Body of pancreas (tissue), 4 donors: ENCODE measurements at regions not wholly inside any gene's neighbourhood (a gene's known extent, or its start where the extent isn't known, plus 50 kb on each side); places are given as distances from the start of the nearest gene placed in this dataset.

Experiments
- POLR2A ChIP-seq, 3 donors: fragments of 450-650 bp; IDR thresholded peaks; one replicate each; pipeline ENCODE4 v1.6.1; 2016; ENCODE audit warnings: antibody characterized with exemption in 3 of 3, mild to moderate bottlenecking in 2 of 3
- TF ChIP-seq, protein P1 (sequence below), 7 experiments: fragments of 450-650 bp in 4 of 7; fragments of 200-600 bp in 3 of 7; sonication (generic) in 3 of 7; IDR thresholded peaks; one replicate each; pipeline ENCODE4 v1.5.1; 2016 to 2019; ENCODE audit warnings: antibody characterized with exemption in 7 of 7

DNA sequence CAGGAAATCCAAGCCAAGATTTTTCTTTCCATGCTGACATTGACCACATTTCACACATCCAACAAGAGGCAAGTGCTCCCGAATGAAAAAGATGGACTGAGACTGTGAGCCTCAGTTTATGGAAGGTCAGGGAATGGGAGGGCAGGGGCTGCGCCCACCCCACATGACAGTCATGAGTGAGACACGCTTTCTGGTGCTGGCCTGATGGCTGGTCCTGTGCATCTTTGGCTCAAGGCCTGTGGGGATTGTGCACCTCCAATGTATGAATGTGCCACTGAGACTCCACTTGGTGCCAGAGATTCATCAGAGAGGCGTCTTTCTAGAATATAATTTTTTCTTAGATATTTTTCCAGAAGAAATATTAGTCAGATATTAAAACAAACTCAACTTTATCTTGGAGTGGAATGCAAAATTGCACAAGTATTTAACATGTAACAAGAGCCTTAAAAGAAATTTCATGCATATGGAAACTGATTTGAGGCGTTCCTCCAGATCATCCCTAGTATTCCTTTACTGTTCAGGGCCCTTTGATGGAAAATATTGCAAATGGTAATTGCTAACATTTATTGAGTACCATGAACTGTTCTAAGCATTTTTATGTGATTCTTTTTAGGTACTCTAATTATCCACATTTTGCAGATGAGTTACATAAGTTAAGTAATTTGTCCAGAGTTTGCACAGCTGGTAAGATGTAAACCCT, 87.3 kb upstream of the GPR45 start:
- TF ChIP-seq, protein P1, sequence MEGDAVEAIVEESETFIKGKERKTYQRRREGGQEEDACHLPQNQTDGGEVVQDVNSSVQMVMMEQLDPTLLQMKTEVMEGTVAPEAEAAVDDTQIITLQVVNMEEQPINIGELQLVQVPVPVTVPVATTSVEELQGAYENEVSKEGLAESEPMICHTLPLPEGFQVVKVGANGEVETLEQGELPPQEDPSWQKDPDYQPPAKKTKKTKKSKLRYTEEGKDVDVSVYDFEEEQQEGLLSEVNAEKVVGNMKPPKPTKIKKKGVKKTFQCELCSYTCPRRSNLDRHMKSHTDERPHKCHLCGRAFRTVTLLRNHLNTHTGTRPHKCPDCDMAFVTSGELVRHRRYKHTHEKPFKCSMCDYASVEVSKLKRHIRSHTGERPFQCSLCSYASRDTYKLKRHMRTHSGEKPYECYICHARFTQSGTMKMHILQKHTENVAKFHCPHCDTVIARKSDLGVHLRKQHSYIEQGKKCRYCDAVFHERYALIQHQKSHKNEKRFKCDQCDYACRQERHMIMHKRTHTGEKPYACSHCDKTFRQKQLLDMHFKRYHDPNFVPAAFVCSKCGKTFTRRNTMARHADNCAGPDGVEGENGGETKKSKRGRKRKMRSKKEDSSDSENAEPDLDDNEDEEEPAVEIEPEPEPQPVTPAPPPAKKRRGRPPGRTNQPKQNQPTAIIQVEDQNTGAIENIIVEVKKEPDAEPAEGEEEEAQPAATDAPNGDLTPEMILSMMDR (IDR thresholded peaks at IDR 0.05): no peak
- TF ChIP-seq POLR2A (IDR thresholded peaks at IDR 0.05): no peak
